IMR-90 (cell line): ENCODE measurements at regions not wholly inside any gene's neighbourhood (a gene's known extent, or its start where the extent isn't known, plus 50 kb on each side); places are given as distances from the start of the nearest gene placed in this dataset.
A peak's percentile ranks its signal among the peaks of the same experiment; 100 is the strongest.

Source experiments
- ATAC-seq: fragments of 200-7000 bp; cut with Tn5 transposase; 2 replicates; pipeline ENCODE4 v1.9.1; 2020; ENCODE audit warnings: low read depth, mild to moderate bottlenecking, moderate library complexity
- BruUV-seq: library from RNA; stranded (reverse); fragments of 400-500 nt; replicated peaks from 2 replicates; lab custom pipeline; 2021; lab: Mats Ljungman, UMichigan
- CTCF ChIA-PET: fragments of 300-600 bp; formaldehyde crosslinking; extraction: SDS; loops from one replicate; lab custom pipeline; 2021; ENCODE audit warnings: antibody characterized with exemption; lab: Yijun Ruan, JAX
- POLR2A ChIA-PET: fragments of 300-600 bp; sonication (Branson Sonifier 250); formaldehyde crosslinking; loops from one replicate; lab custom pipeline; 2022; ENCODE audit warnings: antibody characterized with exemption; ENCODE audit not compliant: unreplicated experiment; lab: Charles Lee
- DNase-seq: peaks from one replicate; pipeline ENCODE4 v3.0.0; 2013
- H2AFZ ChIP-seq: replicated peaks from 2 replicates; pipeline ENCODE3; 2013; ENCODE audit warnings: low read length, mild to moderate bottlenecking; ENCODE audit not compliant: poor library complexity
- H2AK5ac ChIP-seq: 2 replicates; pipeline ENCODE4 v1.6.1; 2013; ENCODE audit warnings: low read depth, low read length, inconsistent platforms
- H2AK9ac ChIP-seq: replicated peaks from 2 replicates; pipeline ENCODE3; 2013; ENCODE audit warnings: mild to moderate bottlenecking, low read depth, low read length, moderate library complexity; ENCODE audit not compliant: poor library complexity
- H2BK120ac ChIP-seq: 2 replicates; pipeline ENCODE4 v1.6.1; 2013; ENCODE audit warnings: low read depth, low read length, inconsistent platforms
- H2BK15ac ChIP-seq: 3 replicates; pipeline ENCODE4 v1.6.1; 2013; ENCODE audit warnings: low read depth, low read length, inconsistent platforms
- H2BK20ac ChIP-seq: 2 replicates; pipeline ENCODE4 v1.6.1; 2013; ENCODE audit warnings: low read depth, mild to moderate bottlenecking, inconsistent platforms, low read length, moderate library complexity
- H2BK5ac ChIP-seq: 2 replicates; pipeline ENCODE4 v1.6.1; 2013; ENCODE audit warnings: mild to moderate bottlenecking, low read depth, low read length, inconsistent platforms; ENCODE audit not compliant: poor library complexity, severe bottlenecking
- H3K14ac ChIP-seq: replicated peaks from 2 replicates; pipeline ENCODE4 v1.6.1; 2013; ENCODE audit warnings: low read depth, low read length, inconsistent platforms
- H3K18ac ChIP-seq: 2 replicates; pipeline ENCODE4 v1.6.1; 2013; ENCODE audit warnings: low read depth, low read length, control low read depth
- H3K23ac ChIP-seq: 2 replicates; pipeline ENCODE4 v1.6.1; 2013; ENCODE audit warnings: low read depth, low read length, inconsistent platforms
- H3K27ac ChIP-seq: 2 replicates; pipeline ENCODE4 v1.5.1; 2013; ENCODE audit warnings: mild to moderate bottlenecking, control low read depth, low read length; ENCODE audit not compliant: insufficient read depth
- H3K27me3 ChIP-seq: 2 replicates; pipeline ENCODE4 v1.6.1; 2013; ENCODE audit warnings: low read length; ENCODE audit not compliant: control insufficient read depth, insufficient read depth
- H3K36me3 ChIP-seq: 2 replicates; pipeline ENCODE4 v1.6.1; 2013; ENCODE audit warnings: low read length, mixed read lengths; ENCODE audit not compliant: control insufficient read depth, insufficient read depth
- H3K4ac ChIP-seq: 2 replicates; pipeline ENCODE4 v1.6.1; 2013; ENCODE audit warnings: low read depth, low read length, inconsistent platforms
- H3K4me1 ChIP-seq: 2 replicates; pipeline ENCODE4 v1.6.1; 2013; ENCODE audit warnings: low read length, mixed read lengths; ENCODE audit not compliant: control insufficient read depth, insufficient read depth
- H3K4me2 ChIP-seq: 2 replicates; pipeline ENCODE4 v1.6.1; 2013; ENCODE audit warnings: low read depth, mild to moderate bottlenecking, control low read depth, low read length, moderate library complexity
- H3K4me3 ChIP-seq: 2 replicates; pipeline ENCODE4 v1.5.1; 2013; ENCODE audit warnings: low read depth, mild to moderate bottlenecking, control low read depth, low read length, moderate library complexity; ENCODE audit not compliant: insufficient read depth
- H3K56ac ChIP-seq: 2 replicates; pipeline ENCODE4 v1.6.1; 2013; ENCODE audit warnings: low read length, inconsistent platforms; ENCODE audit not compliant: insufficient read depth; ENCODE audit errors: extremely low read depth
- H3K79me1 ChIP-seq, 2 experiments: 2 replicates each; pipeline ENCODE4 v1.6.1; 2013; ENCODE audit warnings: low read length in 2 of 2, inconsistent platforms in 1 of 2, low read depth in 1 of 2
- H3K9ac ChIP-seq: 2 replicates; pipeline ENCODE4 v1.6.1; 2013; ENCODE audit warnings: low read depth, low read length, control low read depth
- H3K9me1 ChIP-seq: 2 replicates; pipeline ENCODE4 v1.6.1; 2013; ENCODE audit warnings: low read length, inconsistent platforms; ENCODE audit not compliant: insufficient read depth
- H3K9me3 ChIP-seq: 2 replicates; pipeline ENCODE4 v1.6.1; 2013; ENCODE audit warnings: low read length; ENCODE audit not compliant: control insufficient read depth, insufficient read depth
- H4K20me1 ChIP-seq: 2 replicates; pipeline ENCODE4 v1.6.1; 2013; ENCODE audit warnings: low read length, inconsistent platforms; ENCODE audit not compliant: insufficient read depth
- H4K5ac ChIP-seq: 2 replicates; pipeline ENCODE4 v1.6.1; 2013; ENCODE audit warnings: mild to moderate bottlenecking, low read depth, low read length, control low read depth
- H4K8ac ChIP-seq, 2 experiments: 2 replicates each; pipeline ENCODE4 v1.6.1; 2013; ENCODE audit warnings: low read depth in 2 of 2, low read length in 2 of 2, control low read depth in 1 of 2, inconsistent platforms in 1 of 2
- H4K91ac ChIP-seq: 2 replicates; pipeline ENCODE4 v1.6.1; 2013; ENCODE audit warnings: low read depth, low read length, inconsistent platforms; ENCODE audit not compliant: insufficient read depth
- CTCF ChIP-seq: conservative IDR thresholded peaks from 2 replicates; pipeline ENCODE4 v1.5.1; 2012; ENCODE audit warnings: mild to moderate bottlenecking, low read depth, low read length, improper control_type of control experiment
- POLR2A ChIP-seq: IDR thresholded peaks from 2 replicates; pipeline ENCODE4 v1.6.1; 2012; ENCODE audit warnings: mild to moderate bottlenecking, low read depth, low read length
- WGBS, 2 experiments: methylation state at CpG; one replicate each; pipeline versions ENCODE4 v1.1.5 to v1.1.7; 2013; ENCODE audit warnings: missing lambda C conversion rate in 2 of 2; ENCODE audit not compliant: insufficient read length in 1 of 2; ENCODE audit errors: extremely low coverage in 2 of 2; 5-methylcytosine and 5-hydroxymethylcytosine counted together
- dilution Hi-C: fragments of 300-500 bp; cut with HindIII; formaldehyde crosslinking; loops from one replicate; pipeline ENCODE4 v1.14.3; 2018; ENCODE audit warnings: low sequenced_read_pairs; ENCODE audit not compliant: unreplicated experiment
- in situ Hi-C: fragments of 300-500 bp; cut with MboI; formaldehyde crosslinking; loops from 3 replicates; pipeline ENCODE4 v1.14.3; 2019; ENCODE audit warnings: low sequenced_read_pairs, inconsistent platforms, mixed read lengths
- intact Hi-C: fragments of 100-400 bp; cut with micrococcal nuclease; formaldehyde crosslinking; loops from 2 replicates; pipeline ENCODE4 v1.10.0; 2022

DNA sequence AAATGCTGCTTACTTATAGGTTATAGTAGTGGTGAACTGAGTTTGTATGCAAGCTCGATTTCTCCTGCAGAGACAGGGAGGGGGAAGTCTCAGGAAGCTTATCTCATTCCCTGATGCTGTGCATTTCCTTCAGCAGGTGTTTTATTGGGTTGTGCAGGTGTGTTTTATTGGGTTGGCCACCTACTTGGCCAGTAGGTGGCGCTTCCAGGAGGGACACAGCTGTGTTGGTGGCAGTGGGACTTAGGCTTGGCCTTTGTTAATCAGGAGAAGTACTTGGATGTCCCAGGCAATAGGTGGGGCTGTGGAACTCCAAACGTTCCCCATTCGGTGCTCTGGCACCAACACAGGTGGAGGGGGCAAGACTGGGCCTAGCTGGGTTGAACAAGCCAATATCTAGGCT lies 196.0 kb upstream of the DCAF8L1 start:
- no peaks in the 10 kb centered on the region for H4K20me1 ChIP-seq
- H4K91ac ChIP-seq: no peak overlapping the region
- H3K23ac ChIP-seq: no peak overlapping the region
- intact Hi-C loops: no loop called here
- no peak overlapping the region for H2BK15ac ChIP-seq
- no peak overlapping the region for H3K56ac ChIP-seq
- H2AFZ ChIP-seq: no peak overlapping the region
- H3K4me2 ChIP-seq: no peak overlapping the region
- DNase-seq (no peak), ATAC-seq (no peak)
- no peaks in the 10 kb centered on the region for H3K36me3 ChIP-seq
- no peak overlapping the region for H3K4ac ChIP-seq
- TF ChIP-seq CTCF: peak; percentile 12; the same call in 1 of the 2 replicates
- TF ChIP-seq POLR2A: no peak
- no TSS peak for BruUV-seq
- no peak overlapping the region for H3K14ac ChIP-seq
- H4K8ac ChIP-seq: no peak overlapping the region
- H3K9ac ChIP-seq: no peak overlapping the region
- POLR2A ChIA-PET: no interaction called here
- H3K79me1 ChIP-seq: no peaks in the 10 kb centered on the region
- H3K27ac ChIP-seq: no peak overlapping the region
- dilution Hi-C loops: no loop called here
- no peak overlapping the region for H3K4me3 ChIP-seq
- no peak overlapping the region for H2AK9ac ChIP-seq
- CTCF ChIA-PET: no interaction called here
- no peak overlapping the region for H3K18ac ChIP-seq
- H3K4me1 ChIP-seq: no peaks in the 10 kb centered on the region
- H3K27me3 ChIP-seq: no peaks in the 10 kb centered on the region
- in situ Hi-C loops: no loop called here
- no peak overlapping the region for H2BK120ac ChIP-seq
- WGBS, 2 experiments: no CpG with 5 or more reads among the region's 4 CpGs
- no peaks in the 10 kb centered on the region for H3K9me1 ChIP-seq
- no peaks in the 10 kb centered on the region for H3K9me3 ChIP-seq
- H2BK5ac ChIP-seq: no peak overlapping the region
- H2AK5ac ChIP-seq: no peak overlapping the region
- no peak overlapping the region for H2BK20ac ChIP-seq
- H4K5ac ChIP-seq: no peak overlapping the region
